COLO668 (cell line): ENCODE measurements at regions not wholly inside any gene's neighbourhood (a gene's known extent, or its start where the extent isn't known, plus 50 kb on each side); places are given as distances from the start of the nearest gene placed in this dataset.
"Not testable (repeated sequence)": the region's sequence is repeated elsewhere in the genome, so short reads cannot be mapped to it uniquely, and the experiment has no call there.

Experiments used
- DNase-seq: peaks from one replicate; lab custom pipeline; 2025; ENCODE audit not compliant: unreplicated experiment; lab: John Stamatoyannopoulos, UW

- DNase-seq: no peak
These were observed 432.0 kb upstream of the SMIM21 start for GRCh38 chr18:75859533-75859932.

GRCh38 chr18:75858754-75859153 is 431.3 kb upstream of the SMIM21 start:
- DNase-seq: no peak

- DNase-seq: no peak
These were observed 430.1 kb upstream of the SMIM21 start for GRCh38 chr18:75857558-75857957.

GRCh38 chr18:75854808-75855207 is 427.3 kb upstream of the SMIM21 start:
- no peak for DNase-seq

- DNase-seq: peak; percentile 32
These were observed 426.7 kb upstream of the SMIM21 start for GRCh38 chr18:75854174-75854573.

- DNase-seq: no peak
These were observed 418.8 kb upstream of the SMIM21 start for GRCh38 chr18:75846321-75846720.

- no peak for DNase-seq
These were observed 417.9 kb upstream of the SMIM21 start for GRCh38 chr18:75845413-75845812.

GRCh38 chr18:75844146-75844545 is 416.6 kb upstream of the SMIM21 start:
- DNase-seq: no peak

GRCh38 chr18:75840131-75840530 is 412.6 kb upstream of the SMIM21 start:
- no peak for DNase-seq

GRCh38 chr18:75839686-75840085 is 412.2 kb upstream of the SMIM21 start:
- DNase-seq: not testable (repeated sequence)

- DNase-seq: no peak
These were observed 411.5 kb upstream of the SMIM21 start for GRCh38 chr18:75839041-75839440.

- DNase-seq: no peak
These were observed 409.8 kb upstream of the SMIM21 start for GRCh38 chr18:75837316-75837715.

GRCh38 chr18:75836516-75836915 is 409.0 kb upstream of the SMIM21 start:
- DNase-seq: no peak

- DNase-seq: no peak
These were observed 404.5 kb upstream of the SMIM21 start for GRCh38 chr18:75831960-75832359.

- DNase-seq: no peak
These were observed 403.3 kb upstream of the SMIM21 start for GRCh38 chr18:75830828-75831227.

GRCh38 chr18:75829091-75829490 is 401.6 kb upstream of the SMIM21 start:
- DNase-seq: no peak

GRCh38 chr18:75828379-75828778 is 400.9 kb upstream of the SMIM21 start:
- no peak for DNase-seq

GRCh38 chr18:75827751-75828287 is 400.3 kb upstream of the SMIM21 start:
- DNase-seq: no peak

- DNase-seq: no peak
These were observed 397.2 kb upstream of the SMIM21 start for GRCh38 chr18:75824661-75825060.

- DNase-seq: no peak
These were observed 396.0 kb upstream of the SMIM21 start for GRCh38 chr18:75823471-75823870.

GRCh38 chr18:75818383-75818782 is 390.9 kb upstream of the SMIM21 start:
- DNase-seq: no peak

- no peak for DNase-seq
These were observed 388.3 kb upstream of the SMIM21 start for GRCh38 chr18:75815767-75816166.

- DNase-seq: no peak
These were observed 385.3 kb upstream of the SMIM21 start for GRCh38 chr18:75812761-75813160.
